Left colon (tissue), 2 donors: ENCODE measurements at regions not wholly inside any gene's neighbourhood (a gene's known extent, or its start where the extent isn't known, plus 50 kb on each side); places are given as distances from the start of the nearest gene placed in this dataset.

Experiments
- ATAC-seq: fragments of 200-7000 bp; cut with Tn5 transposase; one replicate; pipeline ENCODE4 v1.9.1; 2020; ENCODE audit warnings: mild to moderate bottlenecking, moderate library complexity
- DNase-seq, 2 donors: peaks; one replicate each; pipeline ENCODE4 v3.0.0-alpha.2; 2020
- intact Hi-C, 2 donors: fragments of 100-400 bp; cut with DNase I in 1 of 2; cut with micrococcal nuclease in 1 of 2; formaldehyde crosslinking; loops; one replicate each; pipeline versions ENCODE4 v1.11.2 to v1.14.0; 2022; cut with DNase I, micrococcal nuclease
- donor health status: DM: no; HTN: no; CAD: no.
- donor health status: DM: yes; HTN: yes; CAD: no.

GRCh38 chr18:77676910-77677309 lies 427.3 kb downstream of the GALR1 start:
- DNase-seq (no peak), ATAC-seq (no peak)
- intact Hi-C loops, result no loop called here

- intact Hi-C loops, result no loop called here
- ATAC-seq (no peak), DNase-seq (no peak)
Observed at GRCh38 chr18:77677536-77677935, 427.9 kb downstream of the GALR1 start.

- intact Hi-C loops, result no loop called here
- ATAC-seq, result no peak
- DNase-seq, result no peak
Observed at GRCh38 chr18:77679869-77680268, 430.2 kb downstream of the GALR1 start.

- ATAC-seq (no peak), DNase-seq (no peak)
- intact Hi-C loops, result no loop called here
Observed at GRCh38 chr18:77700051-77700450, 450.4 kb downstream of the GALR1 start.

GRCh38 chr18:77701977-77702376 lies 452.3 kb downstream of the GALR1 start:
- intact Hi-C loops, result no loop called here
- ATAC-seq (no peak), DNase-seq (no peak)

GRCh38 chr18:77702686-77703085 lies 453.0 kb downstream of the GALR1 start:
- DNase-seq, result no peak
- intact Hi-C loops, result no loop called here
- ATAC-seq, result no peak

GRCh38 chr18:77705301-77705700 lies 455.7 kb downstream of the GALR1 start:
- DNase-seq, result no peak
- intact Hi-C loops, result no loop called here
- no peak for ATAC-seq

- intact Hi-C loops, result no loop called here
- DNase-seq (no peak), ATAC-seq (no peak)
Observed at GRCh38 chr18:77708826-77709506, 459.3 kb downstream of the GALR1 start.

- ATAC-seq, result no peak
- intact Hi-C loops, result no loop called here
- DNase-seq, result no peak
Observed at GRCh38 chr18:77711096-77711495, 461.4 kb downstream of the GALR1 start.

- intact Hi-C loops, result no loop called here
Observed at GRCh38 chr18:77714716-77715115, 465.1 kb downstream of the GALR1 start.

GRCh38 chr18:77716282-77716681 lies 466.6 kb downstream of the GALR1 start:
- no peak for DNase-seq
- no peak for ATAC-seq
- intact Hi-C loops, result no loop called here

More at GRCh38 chr18:77714716-77715115, 465.1 kb downstream of the GALR1 start:
- DNase-seq (no peak), ATAC-seq (no peak)

- DNase-seq (no peak), ATAC-seq (no peak)
- intact Hi-C loops, result no loop called here
Observed at GRCh38 chr18:77733292-77733903, 483.8 kb downstream of the GALR1 start.

- intact Hi-C loops, result no loop called here
- DNase-seq (no peak), ATAC-seq (no peak)
Observed at GRCh38 chr18:77736842-77737241, 487.2 kb downstream of the GALR1 start.

GRCh38 chr18:77737405-77737804 lies 487.8 kb downstream of the GALR1 start:
- intact Hi-C loops, result no loop called here
- ATAC-seq, result no peak

GRCh38 chr18:77749089-77749488 lies 499.4 kb downstream of the GALR1 start:
- ATAC-seq (no peak), DNase-seq (no peak)
- intact Hi-C loops, result no loop called here

More at GRCh38 chr18:77737405-77737804, 487.8 kb downstream of the GALR1 start:
- no peak for DNase-seq

- ATAC-seq, result no peak
- intact Hi-C loops, result no loop called here
- no peak for DNase-seq
Observed at GRCh38 chr18:77750006-77750405, 500.4 kb downstream of the GALR1 start.

GRCh38 chr18:77754475-77755044 lies 504.9 kb downstream of the GALR1 start:
- intact Hi-C loops, result no loop called here
- no peak for ATAC-seq
- no peak for DNase-seq

GRCh38 chr18:77755187-77755586 lies 505.5 kb downstream of the GALR1 start:
- intact Hi-C loops, result no loop called here
- no peak for DNase-seq
- ATAC-seq, result no peak

- DNase-seq (no peak), ATAC-seq (no peak)
- intact Hi-C loops, result no loop called here
Observed at GRCh38 chr18:77761332-77761731, 511.7 kb downstream of the GALR1 start.

GRCh38 chr18:77762014-77762413 lies 512.4 kb downstream of the GALR1 start:
- ATAC-seq (no peak), DNase-seq (no peak)
- intact Hi-C loops, result no loop called here

- DNase-seq, result no peak
- intact Hi-C loops, result no loop called here
- ATAC-seq, result no peak
Observed at GRCh38 chr18:77762642-77763041, 513.0 kb downstream of the GALR1 start.
